ENCODE measurements at regions not wholly inside any gene's neighbourhood (a gene's known extent, or its start where the extent isn't known, plus 50 kb on each side); places are given as distances from the start of the nearest gene placed in this dataset.

- intact Hi-C loops (cut with micrococcal nuclease; ENCODE audit: unreplicated experiment), result no loop called here
- H4K20me1 ChIP-seq (ENCODE audit: insufficient read depth, low read length), result no peaks in the 10 kb centered on the region
- ChIA-PET CTCF (ENCODE audit: unreplicated experiment) (no interaction called here), POLR2A (no interaction called here)
- H3K79me2 ChIP-seq (ENCODE audit: insufficient read depth, low read depth, low read length), result no peaks in the 10 kb centered on the region
- TF ChIP-seq CTCF (conservative IDR thresholded peaks at IDR 0.05; ENCODE audit: low read length), result no peak
- TF ChIP-seq EZH2phosphoT487 (IDR thresholded peaks at IDR 0.05; ENCODE audit: borderline replicate concordance, low read depth, low read length), result no peak
- H3K9me3 ChIP-seq (ENCODE audit: low read length), result no peaks in the 10 kb centered on the region
- H3K4me2 ChIP-seq (ENCODE audit: low read length), result no peak overlapping the region
- H3K4me1 ChIP-seq (ENCODE audit: insufficient read depth, low read length, poor library complexity, severe bottlenecking), result no peaks in the 10 kb centered on the region
- no peaks in the 10 kb centered on the region for H3K9me2 ChIP-seq (ENCODE audit: insufficient read depth, low read length)
- no peaks in the 10 kb centered on the region for H3K36me3 ChIP-seq (ENCODE audit: insufficient read depth, low read length)
- no peak overlapping the region for H2AFZ ChIP-seq (ENCODE audit: low read length)
- H3K27ac ChIP-seq (ENCODE audit: low read depth, low read length, poor library complexity, severe bottlenecking), result no peak overlapping the region
- H3K4me3 ChIP-seq (ENCODE audit: low read depth, low read length, poor library complexity, severe bottlenecking), result no peak overlapping the region
- DNase-seq (ENCODE audit: low spot score), result no peak
- no TSS peak for BruUV-seq (replicated peaks)
Observed at GRCh38 chr7:88396295-88396947, 89.7 kb upstream of the STEAP4 start.

GRCh38 chr7:88395715-88396114, 89.0 kb upstream of the STEAP4 start:
- CTCF ChIA-PET (ENCODE audit: unreplicated experiment), result no interaction called here
- Histone ChIP-seq H3K4me3 (ENCODE audit: low read depth, low read length, poor library complexity, severe bottlenecking) (no peak overlapping the region), H3K9me3 (ENCODE audit: low read length) (no peaks in the 10 kb centered on the region), H3K4me2 (ENCODE audit: low read length) (no peak overlapping the region), H3K36me3 (ENCODE audit: insufficient read depth, low read length) (no peaks in the 10 kb centered on the region), H3K4me1 (ENCODE audit: insufficient read depth, low read length, poor library complexity, severe bottlenecking) (no peaks in the 10 kb centered on the region), H3K27ac (ENCODE audit: low read depth, low read length, poor library complexity, severe bottlenecking) (no peak overlapping the region), H3K79me2 (ENCODE audit: insufficient read depth, low read depth, low read length) (no peaks in the 10 kb centered on the region), H2AFZ (ENCODE audit: low read length) (no peak overlapping the region), H3K9me2 (ENCODE audit: insufficient read depth, low read length) (no peaks in the 10 kb centered on the region), H4K20me1 (ENCODE audit: insufficient read depth, low read length) (no peaks in the 10 kb centered on the region)
- POLR2A ChIA-PET, result interaction anchor here (0.6 kb wide), 1 partner anchor 109 kb away, joined by 3 read pairs; no protein-coding TSS in a partner anchor
- intact Hi-C loops (cut with micrococcal nuclease; ENCODE audit: unreplicated experiment), result no loop called here
- BruUV-seq (replicated peaks), result no TSS peak
- no peak for DNase-seq (ENCODE audit: low spot score)
- no peak for TF ChIP-seq CTCF (conservative IDR thresholded peaks at IDR 0.05; ENCODE audit: low read length)
- no peak for TF ChIP-seq EZH2phosphoT487 (IDR thresholded peaks at IDR 0.05; ENCODE audit: borderline replicate concordance, low read depth, low read length)

GRCh38 chr7:88391247-88391646, 84.6 kb upstream of the STEAP4 start:
- POLR2A ChIA-PET, result no interaction called here
- H3K4me3 ChIP-seq (ENCODE audit: low read depth, low read length, poor library complexity, severe bottlenecking), result no peak overlapping the region
- no peaks in the 10 kb centered on the region for H3K36me3 ChIP-seq (ENCODE audit: insufficient read depth, low read length)
- no peaks in the 10 kb centered on the region for H3K79me2 ChIP-seq (ENCODE audit: insufficient read depth, low read depth, low read length)
- H3K4me2 ChIP-seq (ENCODE audit: low read length), result no peak overlapping the region
- intact Hi-C loops (cut with micrococcal nuclease; ENCODE audit: unreplicated experiment), result no loop called here
- no peak overlapping the region for H3K27ac ChIP-seq (ENCODE audit: low read depth, low read length, poor library complexity, severe bottlenecking)
- DNase-seq (ENCODE audit: low spot score), result no peak
- H4K20me1 ChIP-seq (ENCODE audit: insufficient read depth, low read length), result no peaks in the 10 kb centered on the region
- H2AFZ ChIP-seq (ENCODE audit: low read length), result no peak overlapping the region
- TF ChIP-seq CTCF (conservative IDR thresholded peaks at IDR 0.05; ENCODE audit: low read length), result no peak
- no peak for TF ChIP-seq EZH2phosphoT487 (IDR thresholded peaks at IDR 0.05; ENCODE audit: borderline replicate concordance, low read depth, low read length)
- H3K9me3 ChIP-seq (ENCODE audit: low read length), result no peaks in the 10 kb centered on the region
- H3K9me2 ChIP-seq (ENCODE audit: insufficient read depth, low read length), result no peaks in the 10 kb centered on the region
- no peaks in the 10 kb centered on the region for H3K4me1 ChIP-seq (ENCODE audit: insufficient read depth, low read length, poor library complexity, severe bottlenecking)
- no TSS peak for BruUV-seq (replicated peaks)
- CTCF ChIA-PET (ENCODE audit: unreplicated experiment), result interaction anchor here (0.5 kb wide), 1 partner anchor 1716 kb away, joined by 3 read pairs; no protein-coding TSS in a partner anchor

Data from OCI-LY7 (cell line).